Chondrocyte (in vitro differentiated cells): ENCODE measurements at regions not wholly inside any gene's neighbourhood (a gene's known extent, or its start where the extent isn't known, plus 50 kb on each side); places are given as distances from the start of the nearest gene placed in this dataset.
A peak's percentile ranks its signal among the peaks of the same experiment; 100 is the strongest.

ENCODE experiments used
- DNase-seq: peaks from one replicate; pipeline ENCODE4 v3.0.0; 2021; ENCODE audit warnings: mixed read lengths, low spot score
- H3K27ac Mint-ChIP-seq: one replicate; pipeline ENCODE4 v1.8.0; 2021; ENCODE audit warnings: mild to moderate bottlenecking, moderate library complexity, mixed read lengths; ENCODE audit not compliant: unreplicated experiment
- H3K27me3 Mint-ChIP-seq: 2 replicates; pipeline ENCODE4 v1.8.0; 2021; ENCODE audit warnings: low read depth, mixed read lengths
- H3K36me3 Mint-ChIP-seq: 2 replicates; pipeline ENCODE4 v1.8.0; 2021; ENCODE audit warnings: low read depth, mixed read lengths
- H3K4me1 Mint-ChIP-seq: 2 replicates; pipeline ENCODE4 v1.8.0; 2021; ENCODE audit warnings: low read depth, mild to moderate bottlenecking, mixed read lengths
- H3K4me3 Mint-ChIP-seq: one replicate; pipeline ENCODE4 v1.8.0; 2021; ENCODE audit warnings: mild to moderate bottlenecking, moderate library complexity, mixed read lengths; ENCODE audit not compliant: unreplicated experiment
- H3K9me3 Mint-ChIP-seq: 2 replicates; pipeline ENCODE4 v1.8.0; 2021; ENCODE audit warnings: low read depth, mixed read lengths
- CTCF ChIP-seq: fragments of 200-600 bp; sonication (generic); IDR thresholded peaks from 2 replicates; pipeline ENCODE4 v1.5.0; 2021; ENCODE audit warnings: antibody characterized with exemption, mild to moderate bottlenecking, moderate library complexity

GRCh38 chr19:28199323-28199722 lies 1013.6 kb downstream of the UQCRFS1 start:
- peaks cover 2% of the 10 kb centered on the region for H3K27me3 Mint-ChIP-seq
- H3K9me3 Mint-ChIP-seq, result no peaks in the 10 kb centered on the region
- no peaks in the 10 kb centered on the region for H3K36me3 Mint-ChIP-seq
- DNase-seq, result no peak
- H3K4me1 Mint-ChIP-seq, result no peaks in the 10 kb centered on the region
- H3K4me3 Mint-ChIP-seq, result no peak overlapping the region
- no peak overlapping the region for H3K27ac Mint-ChIP-seq
- TF ChIP-seq CTCF, result no peak

- Mint-ChIP-seq H3K27me3 (peaks cover 2% of the 10 kb centered on the region), H3K9me3 (no peaks in the 10 kb centered on the region)
Measured at GRCh38 chr19:28196961-28197360, 1016.0 kb downstream of the UQCRFS1 start.

GRCh38 chr19:28196101-28196500 lies 1016.9 kb downstream of the UQCRFS1 start:
- Mint-ChIP-seq H3K27me3 (no peaks in the 10 kb centered on the region), H3K4me3 (no peak overlapping the region), H3K27ac (no peak overlapping the region), H3K36me3 (no peaks in the 10 kb centered on the region), H3K4me1 (peaks cover 9% of the 10 kb centered on the region), H3K9me3 (peaks cover 3% of the 10 kb centered on the region)
- no peak for TF ChIP-seq CTCF
- no peak for DNase-seq

More at GRCh38 chr19:28196961-28197360, 1016.0 kb downstream of the UQCRFS1 start:
- no peak overlapping the region for H3K4me3 Mint-ChIP-seq
- DNase-seq, result no peak
- H3K36me3 Mint-ChIP-seq, result no peaks in the 10 kb centered on the region
- TF ChIP-seq CTCF, result no peak
- peaks cover 9% of the 10 kb centered on the region for H3K4me1 Mint-ChIP-seq
- H3K27ac Mint-ChIP-seq, result no peak overlapping the region

- H3K27ac Mint-ChIP-seq, result no peak overlapping the region
- H3K36me3 Mint-ChIP-seq, result no peaks in the 10 kb centered on the region
- no peak for TF ChIP-seq CTCF
- peaks cover 18% of the 10 kb centered on the region for H3K4me1 Mint-ChIP-seq
- no peaks in the 10 kb centered on the region for H3K9me3 Mint-ChIP-seq
- no peak overlapping the region for H3K4me3 Mint-ChIP-seq
- H3K27me3 Mint-ChIP-seq, result no peaks in the 10 kb centered on the region
- no peak for DNase-seq
Measured at GRCh38 chr19:28185646-28186045, 1027.3 kb downstream of the UQCRFS1 start.

- DNase-seq, result no peak
- Mint-ChIP-seq H3K27me3 (no peaks in the 10 kb centered on the region), H3K27ac (peak overlapping the region; percentile 70), H3K4me3 (no peak overlapping the region), H3K36me3 (no peaks in the 10 kb centered on the region), H3K4me1 (peaks cover 18% of the 10 kb centered on the region), H3K9me3 (no peaks in the 10 kb centered on the region)
- TF ChIP-seq CTCF, result no peak
Measured at GRCh38 chr19:28184997-28185396, 1028.0 kb downstream of the UQCRFS1 start.
